ENCODE measurements at regions not wholly inside any gene's neighbourhood (a gene's known extent, or its start where the extent isn't known, plus 50 kb on each side); places are given as distances from the start of the nearest gene placed in this dataset.

DNA sequence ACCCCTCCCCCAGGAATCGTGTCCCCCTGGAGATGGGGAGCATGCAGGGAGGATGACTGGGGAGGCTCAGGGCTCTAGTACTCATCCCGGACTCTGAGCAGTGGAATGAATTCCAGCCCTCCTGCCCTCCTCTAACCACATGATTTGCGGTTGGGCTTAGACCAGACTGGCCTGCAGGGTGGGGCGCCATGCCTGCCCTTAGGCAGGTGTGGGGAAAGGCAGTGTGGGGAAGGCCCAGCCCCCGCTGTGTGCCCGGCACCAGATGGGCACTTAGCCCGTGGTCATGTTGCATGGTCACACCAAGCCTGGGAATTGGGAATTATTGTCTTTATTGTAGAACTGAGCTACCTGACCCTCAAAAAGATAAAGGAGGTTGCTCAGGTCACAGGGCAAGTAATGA lies 283.8 kb downstream of the TLE3 start:
- no peaks in the 10 kb centered on the region for H3K9me3 ChIP-seq (replicated peaks; ENCODE audit: insufficient read depth, low read length)
- no peak overlapping the region for H3K4me3 ChIP-seq (ENCODE audit: low read length)
- H2AFZ ChIP-seq (ENCODE audit: low read length), result no peak overlapping the region
- H3F3A ChIP-seq (ENCODE audit: insufficient read depth, low read length), result no peaks in the 10 kb centered on the region
- no peaks in the 10 kb centered on the region for H3K9me2 ChIP-seq (replicated peaks; ENCODE audit: insufficient read depth, low read length)
- H3K4me1 ChIP-seq (ENCODE audit: low read length), result no peaks in the 10 kb centered on the region
- H3K79me2 ChIP-seq (ENCODE audit: low read length), result no peaks in the 10 kb centered on the region
- H4K20me1 ChIP-seq (ENCODE audit: insufficient read depth, low read length), result no peaks in the 10 kb centered on the region
- no peak for DNase-seq
- TF ChIP-seq, protein P1, sequence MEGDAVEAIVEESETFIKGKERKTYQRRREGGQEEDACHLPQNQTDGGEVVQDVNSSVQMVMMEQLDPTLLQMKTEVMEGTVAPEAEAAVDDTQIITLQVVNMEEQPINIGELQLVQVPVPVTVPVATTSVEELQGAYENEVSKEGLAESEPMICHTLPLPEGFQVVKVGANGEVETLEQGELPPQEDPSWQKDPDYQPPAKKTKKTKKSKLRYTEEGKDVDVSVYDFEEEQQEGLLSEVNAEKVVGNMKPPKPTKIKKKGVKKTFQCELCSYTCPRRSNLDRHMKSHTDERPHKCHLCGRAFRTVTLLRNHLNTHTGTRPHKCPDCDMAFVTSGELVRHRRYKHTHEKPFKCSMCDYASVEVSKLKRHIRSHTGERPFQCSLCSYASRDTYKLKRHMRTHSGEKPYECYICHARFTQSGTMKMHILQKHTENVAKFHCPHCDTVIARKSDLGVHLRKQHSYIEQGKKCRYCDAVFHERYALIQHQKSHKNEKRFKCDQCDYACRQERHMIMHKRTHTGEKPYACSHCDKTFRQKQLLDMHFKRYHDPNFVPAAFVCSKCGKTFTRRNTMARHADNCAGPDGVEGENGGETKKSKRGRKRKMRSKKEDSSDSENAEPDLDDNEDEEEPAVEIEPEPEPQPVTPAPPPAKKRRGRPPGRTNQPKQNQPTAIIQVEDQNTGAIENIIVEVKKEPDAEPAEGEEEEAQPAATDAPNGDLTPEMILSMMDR (IDR thresholded peaks at IDR 0.05; ENCODE audit: low read length), result no peak
- TF ChIP-seq EZH2phosphoT487 (IDR thresholded peaks at IDR 0.05; ENCODE audit: low read length) (no peak), EZH2 (optimal IDR thresholded peaks at IDR 0.05; ENCODE audit: low read depth, low read length) (no peak)
- no peaks in the 10 kb centered on the region for H3K27me3 ChIP-seq (replicated peaks; ENCODE audit: insufficient read depth, low read length)
- no peak overlapping the region for H3K9ac ChIP-seq (ENCODE audit: low read length)
- H3K36me3 ChIP-seq (replicated peaks; ENCODE audit: insufficient read depth, low read length), result no peaks in the 10 kb centered on the region
- H3K4me2 ChIP-seq (ENCODE audit: low read depth, low read length), result no peak overlapping the region
- H3K27ac ChIP-seq (ENCODE audit: low read length), result no peak overlapping the region

DNA sequence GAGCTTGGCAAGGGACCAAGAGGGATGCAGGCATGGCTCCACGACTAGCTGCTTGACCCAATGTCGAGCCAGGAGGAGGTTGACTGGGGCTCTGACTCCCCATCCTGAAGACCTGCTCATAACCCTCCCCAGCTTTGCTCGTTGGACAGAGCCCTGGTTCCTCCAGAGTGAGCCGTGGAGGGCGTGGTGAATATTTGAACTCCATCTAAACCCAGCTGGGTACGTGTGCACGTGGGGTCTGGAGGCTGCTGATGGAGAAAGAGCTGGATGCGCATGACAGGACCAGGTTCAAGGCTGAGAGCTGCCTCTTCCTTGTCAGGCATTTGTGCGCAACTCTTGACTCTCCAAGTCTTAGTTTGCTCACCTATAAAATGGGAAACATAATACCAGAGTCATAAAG lies 282.8 kb downstream of the TLE3 start:
- Histone ChIP-seq H3K27ac (ENCODE audit: low read length) (no peak overlapping the region), H4K20me1 (ENCODE audit: insufficient read depth, low read length) (no peaks in the 10 kb centered on the region), H3F3A (ENCODE audit: insufficient read depth, low read length) (no peaks in the 10 kb centered on the region), H3K9me2 (replicated peaks; ENCODE audit: insufficient read depth, low read length) (no peaks in the 10 kb centered on the region), H3K4me2 (ENCODE audit: low read depth, low read length) (no peak overlapping the region), H3K36me3 (replicated peaks; ENCODE audit: insufficient read depth, low read length) (no peaks in the 10 kb centered on the region), H2AFZ (ENCODE audit: low read length) (no peak overlapping the region), H3K79me2 (ENCODE audit: low read length) (no peaks in the 10 kb centered on the region), H3K4me1 (ENCODE audit: low read length) (no peaks in the 10 kb centered on the region), H3K27me3 (replicated peaks; ENCODE audit: insufficient read depth, low read length) (no peaks in the 10 kb centered on the region), H3K9me3 (replicated peaks; ENCODE audit: insufficient read depth, low read length) (no peaks in the 10 kb centered on the region), H3K9ac (ENCODE audit: low read length) (no peak overlapping the region), H3K4me3 (ENCODE audit: low read length) (no peak overlapping the region)
- TF ChIP-seq EZH2phosphoT487 (IDR thresholded peaks at IDR 0.05; ENCODE audit: low read length) (no peak), EZH2 (optimal IDR thresholded peaks at IDR 0.05; ENCODE audit: low read depth, low read length) (no peak)
- TF ChIP-seq, protein P1 (IDR thresholded peaks at IDR 0.05; ENCODE audit: low read length), result no peak
- DNase-seq, result no peak

DNA sequence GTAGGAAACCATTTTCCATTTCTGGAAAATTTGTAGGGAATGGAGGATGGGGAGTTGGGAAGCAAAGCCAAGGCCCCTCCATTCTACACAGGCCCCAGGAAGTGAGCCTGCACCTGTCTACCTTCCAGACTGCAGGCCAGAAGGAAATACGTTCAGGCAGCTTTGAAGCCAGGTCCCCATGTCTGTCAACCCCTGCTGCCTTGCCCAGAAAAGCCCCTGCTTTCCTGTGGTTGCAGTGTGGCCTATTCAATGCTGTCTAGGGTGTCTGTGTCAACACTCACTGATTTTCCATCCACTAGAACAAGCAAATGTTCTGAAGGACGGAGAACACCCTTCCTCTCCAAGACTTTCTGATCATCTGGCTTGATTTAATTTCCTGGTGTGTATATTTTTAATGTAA lies 281.9 kb downstream of the TLE3 start:
- Histone ChIP-seq H3K4me3 (ENCODE audit: low read length) (no peak overlapping the region), H2AFZ (ENCODE audit: low read length) (no peak overlapping the region), H3K4me2 (ENCODE audit: low read depth, low read length) (no peak overlapping the region), H3K36me3 (replicated peaks; ENCODE audit: insufficient read depth, low read length) (no peaks in the 10 kb centered on the region), H3K9ac (ENCODE audit: low read length) (no peak overlapping the region), H3K79me2 (ENCODE audit: low read length) (no peaks in the 10 kb centered on the region), H3K9me2 (replicated peaks; ENCODE audit: insufficient read depth, low read length) (no peaks in the 10 kb centered on the region), H4K20me1 (ENCODE audit: insufficient read depth, low read length) (no peaks in the 10 kb centered on the region), H3K27ac (ENCODE audit: low read length) (no peak overlapping the region), H3K4me1 (ENCODE audit: low read length) (no peaks in the 10 kb centered on the region), H3F3A (ENCODE audit: insufficient read depth, low read length) (no peaks in the 10 kb centered on the region), H3K27me3 (replicated peaks; ENCODE audit: insufficient read depth, low read length) (no peaks in the 10 kb centered on the region), H3K9me3 (replicated peaks; ENCODE audit: insufficient read depth, low read length) (no peaks in the 10 kb centered on the region)
- DNase-seq, result no peak
- no peak for TF ChIP-seq EZH2 (optimal IDR thresholded peaks at IDR 0.05; ENCODE audit: low read depth, low read length)
- TF ChIP-seq, protein P1 (IDR thresholded peaks at IDR 0.05; ENCODE audit: low read length), result no peak
- TF ChIP-seq EZH2phosphoT487 (IDR thresholded peaks at IDR 0.05; ENCODE audit: low read length), result no peak

Measured in MM.1S (cell line).